OCI-LY7 (cell line): ENCODE measurements at regions not wholly inside any gene's neighbourhood (a gene's known extent, or its start where the extent isn't known, plus 50 kb on each side); places are given as distances from the start of the nearest gene placed in this dataset.

Source experiments
- CTCF ChIP-seq: fragments of 200-600 bp; sonication (generic); conservative IDR thresholded peaks from 2 replicates; pipeline ENCODE4 v1.5.1; 2014; ENCODE audit warnings: mild to moderate bottlenecking, antibody characterized with exemption, low read length, moderate library complexity, mixed read lengths
- EZH2phosphoT487 ChIP-seq: fragments of 200-600 bp; sonication (generic); IDR thresholded peaks from 2 replicates; pipeline ENCODE4 v1.6.1; 2018; ENCODE audit warnings: low read depth, borderline replicate concordance, mild to moderate bottlenecking, mixed run types, antibody characterized with exemption, low read length, moderate library complexity, mixed read lengths

GRCh38 chr1:4854367-4854766 lies 200.0 kb downstream of the AJAP1 start:
- TF ChIP-seq CTCF (peak; percentile 38; the same call in 1 of the 2 replicates), EZH2phosphoT487 (no peak)
